ENCODE measurements at regions not wholly inside any gene's neighbourhood (a gene's known extent, or its start where the extent isn't known, plus 50 kb on each side); places are given as distances from the start of the nearest gene placed in this dataset.

DNA sequence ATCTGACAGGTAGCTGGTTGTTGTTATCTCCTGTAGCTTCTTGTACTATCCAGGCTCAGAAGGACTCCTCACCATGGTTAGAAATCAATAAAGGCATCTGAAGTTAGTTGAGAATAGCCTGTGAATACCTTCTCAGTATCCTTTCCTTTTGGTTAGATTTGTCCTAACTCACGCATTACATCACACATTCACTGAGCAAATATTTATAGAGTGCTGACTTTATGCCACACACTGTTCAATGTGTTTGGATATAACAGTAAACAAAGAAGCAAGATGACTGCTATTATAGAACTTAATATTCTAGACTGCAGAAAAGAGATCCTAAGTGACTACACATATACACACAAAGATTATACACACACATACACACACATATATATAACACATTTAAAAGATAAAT is 889.9 kb upstream of the CHAC2 start:
- TF ChIP-seq, protein P1, sequence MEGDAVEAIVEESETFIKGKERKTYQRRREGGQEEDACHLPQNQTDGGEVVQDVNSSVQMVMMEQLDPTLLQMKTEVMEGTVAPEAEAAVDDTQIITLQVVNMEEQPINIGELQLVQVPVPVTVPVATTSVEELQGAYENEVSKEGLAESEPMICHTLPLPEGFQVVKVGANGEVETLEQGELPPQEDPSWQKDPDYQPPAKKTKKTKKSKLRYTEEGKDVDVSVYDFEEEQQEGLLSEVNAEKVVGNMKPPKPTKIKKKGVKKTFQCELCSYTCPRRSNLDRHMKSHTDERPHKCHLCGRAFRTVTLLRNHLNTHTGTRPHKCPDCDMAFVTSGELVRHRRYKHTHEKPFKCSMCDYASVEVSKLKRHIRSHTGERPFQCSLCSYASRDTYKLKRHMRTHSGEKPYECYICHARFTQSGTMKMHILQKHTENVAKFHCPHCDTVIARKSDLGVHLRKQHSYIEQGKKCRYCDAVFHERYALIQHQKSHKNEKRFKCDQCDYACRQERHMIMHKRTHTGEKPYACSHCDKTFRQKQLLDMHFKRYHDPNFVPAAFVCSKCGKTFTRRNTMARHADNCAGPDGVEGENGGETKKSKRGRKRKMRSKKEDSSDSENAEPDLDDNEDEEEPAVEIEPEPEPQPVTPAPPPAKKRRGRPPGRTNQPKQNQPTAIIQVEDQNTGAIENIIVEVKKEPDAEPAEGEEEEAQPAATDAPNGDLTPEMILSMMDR (IDR thresholded peaks at IDR 0.05): no peak
- no peak for TF ChIP-seq POLR2A (IDR thresholded peaks at IDR 0.05)

Measured in lower leg skin (tissue), 3 donors.